ENCODE measurements at regions not wholly inside any gene's neighbourhood (a gene's known extent, or its start where the extent isn't known, plus 50 kb on each side); places are given as distances from the start of the nearest gene placed in this dataset.

DNA sequence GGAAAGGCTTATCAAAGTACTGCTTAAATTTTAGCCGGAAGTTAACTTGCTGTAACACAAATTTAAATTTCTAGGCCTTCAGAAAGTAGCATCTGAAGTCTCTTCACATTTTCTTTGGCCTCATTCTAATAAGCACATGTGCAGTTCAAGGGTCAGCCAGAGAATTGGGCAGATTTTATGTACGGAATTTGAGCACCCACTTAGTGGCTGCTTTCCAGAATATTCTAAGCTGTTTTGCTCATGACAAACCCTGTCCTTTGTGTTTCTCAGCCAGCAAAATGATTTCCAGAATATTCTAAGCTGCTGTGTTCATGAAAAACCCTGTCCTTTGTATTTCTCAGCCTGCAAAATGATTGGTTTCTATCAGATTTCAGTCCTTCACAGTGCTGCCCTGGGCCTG is 225.0 kb upstream of the DOK6 start:
- DNase-seq, result no peak
- peaks cover 0 to 2% (median 0%) of the 10 kb centered on the region in 5 donors for H3K27me3 Mint-ChIP-seq
- POLR2A ChIA-PET, result no interaction called here
- ATAC-seq, result no peak
- H3K4me3 Mint-ChIP-seq, result no peak overlapping the region
- no peaks in the 10 kb centered on the region for H3K36me3 Mint-ChIP-seq
- peaks cover 0 to 16% (median 5%) of the 10 kb centered on the region in 9 donors for H3K9me3 Mint-ChIP-seq
- no peak overlapping the region for H3K27ac Mint-ChIP-seq
- H3K4me1 Mint-ChIP-seq, result no peaks in the 10 kb centered on the region

DNA sequence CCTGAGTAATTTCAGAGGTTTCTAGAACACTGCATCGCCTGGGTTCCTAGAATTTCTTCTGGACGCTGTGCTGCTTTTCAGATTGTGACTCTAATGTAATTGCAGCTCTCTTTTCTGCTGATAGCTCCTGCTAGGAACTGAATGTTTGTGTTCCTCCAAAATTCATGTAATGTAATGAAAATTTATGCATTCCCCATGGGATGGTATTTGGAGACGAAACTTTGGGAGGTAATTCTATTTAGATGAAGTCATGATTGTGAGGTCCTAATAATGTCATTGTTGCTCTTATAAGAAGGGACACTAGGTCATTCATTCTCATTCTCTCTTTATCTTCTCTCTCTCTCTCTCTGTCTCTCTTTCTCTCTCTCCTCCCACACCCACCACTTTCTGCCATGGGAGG is 223.9 kb upstream of the DOK6 start:
- no peak for ATAC-seq
- POLR2A ChIA-PET, result no interaction called here
- Mint-ChIP-seq H3K27ac (no peak overlapping the region), H3K4me3 (no peak overlapping the region), H3K27me3 (no peaks in the 10 kb centered on the region), H3K9me3 (peaks cover 0 to 16% (median 5%) of the 10 kb centered on the region in 9 donors), H3K36me3 (no peaks in the 10 kb centered on the region), H3K4me1 (no peaks in the 10 kb centered on the region)
- no peak for DNase-seq

DNA sequence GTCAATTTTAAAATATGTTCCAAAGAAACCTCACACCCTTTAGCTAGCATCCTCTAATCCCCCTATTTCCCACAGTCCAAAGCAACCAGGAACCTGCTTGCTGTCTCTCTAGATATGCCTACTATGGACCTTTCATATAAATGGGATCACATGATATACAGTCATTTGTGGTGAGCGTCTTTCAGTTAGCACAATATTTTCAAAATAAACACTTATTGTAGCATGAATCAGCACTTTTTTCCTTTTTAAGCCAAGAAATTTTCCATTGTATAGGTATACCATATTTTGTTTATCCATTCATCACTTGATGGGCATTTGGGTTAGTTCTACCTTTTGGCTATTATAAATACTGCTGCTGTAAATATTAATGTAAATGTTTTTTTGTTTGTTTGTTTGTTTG is 223.0 kb upstream of the DOK6 start:
- Mint-ChIP-seq H3K36me3 (no peaks in the 10 kb centered on the region), H3K27ac (no peak overlapping the region), H3K27me3 (no peaks in the 10 kb centered on the region), H3K4me3 (no peak overlapping the region), H3K4me1 (no peaks in the 10 kb centered on the region), H3K9me3 (peaks cover 0 to 13% (median 2%) of the 10 kb centered on the region in 9 donors)
- no peak for ATAC-seq
- POLR2A ChIA-PET, result no interaction called here
- no peak for DNase-seq

DNA sequence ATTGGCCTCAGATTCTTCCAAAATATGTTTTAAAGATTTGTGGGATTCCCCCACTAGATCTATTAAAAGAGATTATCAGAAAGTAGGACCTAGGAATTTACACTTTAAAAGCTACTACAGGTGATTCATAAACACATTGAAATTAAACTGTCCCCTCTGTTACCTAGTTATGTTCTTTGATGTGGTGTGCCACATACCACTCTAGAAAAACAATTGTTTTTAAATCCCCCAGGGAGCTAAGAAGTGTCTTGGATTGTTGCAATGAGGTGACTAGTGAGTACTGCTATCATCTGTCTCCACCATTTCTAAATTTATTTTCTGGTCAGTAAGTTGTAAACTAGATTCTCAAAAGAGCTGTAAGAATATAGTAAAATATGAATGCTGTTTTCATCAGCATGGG is 214.5 kb upstream of the DOK6 start:
- Mint-ChIP-seq H3K4me3 (no peak overlapping the region), H3K27ac (no peak overlapping the region), H3K27me3 (peaks cover 0 to 3% (median 0%) of the 10 kb centered on the region in 5 donors), H3K36me3 (no peaks in the 10 kb centered on the region), H3K4me1 (no peaks in the 10 kb centered on the region), H3K9me3 (no peaks in the 10 kb centered on the region)
- ATAC-seq (no peak), DNase-seq (no peak)
- POLR2A ChIA-PET, result no interaction called here

DNA sequence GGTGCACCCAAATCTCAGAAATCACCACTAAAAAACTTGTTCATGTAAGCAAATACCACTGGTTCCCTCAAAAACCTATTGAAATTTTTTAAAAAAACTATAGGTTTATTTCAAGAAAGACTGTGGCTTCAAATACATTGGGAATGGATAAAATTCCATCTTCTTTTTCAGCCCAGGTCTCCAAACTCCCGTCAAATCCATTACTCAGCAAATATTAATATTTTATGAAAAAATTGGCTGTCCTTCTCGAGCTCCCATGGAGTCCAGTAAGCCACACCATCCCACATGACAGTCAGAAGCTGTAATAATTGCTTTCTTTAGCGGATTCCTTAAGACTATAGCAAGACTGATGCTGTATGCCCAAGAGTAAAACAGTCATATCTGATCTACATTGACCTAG is 204.4 kb upstream of the DOK6 start:
- Mint-ChIP-seq H3K4me3 (no peak overlapping the region), H3K27me3 (no peaks in the 10 kb centered on the region), H3K9me3 (no peaks in the 10 kb centered on the region), H3K27ac (no peak overlapping the region), H3K36me3 (no peaks in the 10 kb centered on the region), H3K4me1 (no peaks in the 10 kb centered on the region)
- POLR2A ChIA-PET, result no interaction called here
- ATAC-seq (no peak), DNase-seq (no peak)

DNA sequence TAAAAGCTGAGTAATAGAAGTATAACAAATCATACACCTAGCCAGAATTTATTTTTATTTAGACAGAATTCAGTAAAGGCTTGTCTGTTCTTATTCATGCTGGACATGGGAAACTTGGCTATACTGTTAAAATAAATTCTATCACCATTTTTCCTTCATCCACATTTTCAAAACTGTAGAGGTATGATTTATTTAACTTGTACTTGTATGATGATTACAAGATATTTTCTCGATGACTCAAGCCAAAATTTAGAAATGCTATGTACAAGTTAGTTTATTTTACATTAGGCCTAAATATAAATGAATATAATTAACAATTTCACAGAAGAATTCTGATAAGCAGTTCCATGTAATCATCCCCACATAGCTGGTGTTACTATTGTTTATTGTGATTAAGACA is 194.8 kb upstream of the DOK6 start:
- DNase-seq, result no peak
- ATAC-seq, result no peak
- Mint-ChIP-seq H3K4me1 (no peaks in the 10 kb centered on the region), H3K36me3 (no peaks in the 10 kb centered on the region), H3K27ac (no peak overlapping the region), H3K27me3 (peaks cover 0 to 4% (median 1%) of the 10 kb centered on the region in 5 donors), H3K4me3 (no peak overlapping the region), H3K9me3 (no peaks in the 10 kb centered on the region)
- POLR2A ChIA-PET, result no interaction called here

DNA sequence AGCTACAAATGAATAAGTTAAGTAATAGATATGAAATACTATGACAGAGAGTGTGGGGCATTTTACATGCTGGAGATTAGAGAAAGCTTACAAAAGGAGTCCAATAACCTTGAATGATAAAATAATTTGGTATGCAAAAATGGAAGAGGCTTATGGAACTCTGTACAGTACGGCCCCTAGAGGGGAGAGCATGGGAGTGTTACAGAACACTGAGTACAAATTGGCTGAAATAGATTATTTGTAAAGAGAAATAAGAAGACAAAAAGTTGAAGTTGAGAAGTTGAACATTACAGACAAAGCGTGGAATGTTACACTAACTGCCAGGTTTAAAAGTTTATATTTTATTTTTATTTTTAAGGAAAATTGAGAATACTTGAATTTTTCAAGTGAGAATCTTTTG is 192.1 kb upstream of the DOK6 start:
- no peaks in the 10 kb centered on the region for H3K27me3 Mint-ChIP-seq
- H3K4me1 Mint-ChIP-seq, result no peaks in the 10 kb centered on the region
- H3K27ac Mint-ChIP-seq, result no peak overlapping the region
- no peak for DNase-seq
- POLR2A ChIA-PET, result no interaction called here
- H3K9me3 Mint-ChIP-seq, result no peaks in the 10 kb centered on the region
- H3K36me3 Mint-ChIP-seq, result no peaks in the 10 kb centered on the region
- H3K4me3 Mint-ChIP-seq, result no peak overlapping the region
- ATAC-seq, result no peak

DNA sequence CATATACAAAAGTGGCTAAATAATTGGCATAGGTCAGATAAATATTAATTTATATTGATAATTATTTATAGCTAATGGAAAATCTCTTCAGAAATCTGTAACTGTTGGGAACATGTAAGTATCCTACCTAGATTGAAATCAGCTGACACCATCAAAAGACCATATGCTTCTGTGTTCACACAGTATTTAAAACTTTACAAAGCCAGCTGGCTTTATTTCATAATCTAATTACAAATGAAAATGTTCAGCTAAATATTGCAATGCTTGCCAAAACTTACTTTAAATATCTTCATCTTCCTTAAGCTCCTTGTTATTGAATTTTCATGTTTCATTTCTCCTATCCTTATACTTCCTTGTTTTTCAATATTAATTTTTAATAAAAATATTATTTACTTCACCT is 190.9 kb upstream of the DOK6 start:
- Mint-ChIP-seq H3K27me3 (no peaks in the 10 kb centered on the region), H3K4me3 (no peak overlapping the region), H3K4me1 (no peaks in the 10 kb centered on the region), H3K9me3 (no peaks in the 10 kb centered on the region), H3K27ac (no peak overlapping the region), H3K36me3 (no peaks in the 10 kb centered on the region)
- DNase-seq, result no peak
- POLR2A ChIA-PET, result no interaction called here
- ATAC-seq, result no peak

DNA sequence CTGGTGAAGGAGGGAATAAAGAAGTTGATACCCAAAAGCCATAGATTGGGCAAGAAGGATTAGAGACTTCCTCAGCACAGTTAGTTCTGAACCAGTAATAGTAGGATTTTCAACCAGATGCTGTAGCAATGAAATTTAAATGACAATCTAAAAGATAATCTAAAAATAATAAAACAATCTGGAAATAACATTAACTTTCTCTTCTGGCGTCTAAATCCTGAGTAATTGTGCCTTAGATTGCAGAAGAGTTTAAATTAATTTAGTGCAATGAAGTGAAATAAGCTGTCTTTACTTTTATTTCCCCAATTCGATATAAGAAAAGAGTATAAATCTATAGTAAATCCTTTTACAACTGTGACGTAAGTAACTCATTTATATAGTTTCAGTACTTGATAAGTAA is 186.8 kb upstream of the DOK6 start:
- Mint-ChIP-seq H3K9me3 (no peaks in the 10 kb centered on the region), H3K4me1 (no peaks in the 10 kb centered on the region), H3K36me3 (no peaks in the 10 kb centered on the region), H3K4me3 (no peak overlapping the region), H3K27ac (no peak overlapping the region), H3K27me3 (no peaks in the 10 kb centered on the region)
- ATAC-seq (no peak), DNase-seq (no peak)
- POLR2A ChIA-PET, result no interaction called here

DNA sequence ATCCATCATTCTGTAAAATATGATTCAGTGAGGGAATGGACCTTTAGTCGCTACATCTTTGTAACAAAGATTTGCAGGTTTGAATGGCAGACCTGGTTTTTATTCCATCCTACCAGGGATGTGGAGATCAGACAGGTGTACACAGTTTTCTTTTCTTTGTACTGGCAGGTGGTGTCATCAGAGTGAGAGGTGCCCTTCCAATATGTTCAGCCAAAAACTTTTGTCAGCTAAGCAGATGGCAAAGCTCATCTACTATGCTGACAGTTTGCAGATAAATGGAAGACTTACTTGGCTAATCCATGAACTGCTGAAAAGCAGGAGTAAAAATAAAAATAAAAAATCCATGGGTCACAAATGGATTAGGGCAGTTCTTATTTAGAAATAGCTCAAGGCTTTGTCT is 185.5 kb upstream of the DOK6 start:
- Mint-ChIP-seq H3K4me1 (no peaks in the 10 kb centered on the region), H3K4me3 (no peak overlapping the region), H3K36me3 (no peaks in the 10 kb centered on the region), H3K27me3 (no peaks in the 10 kb centered on the region), H3K9me3 (no peaks in the 10 kb centered on the region), H3K27ac (no peak overlapping the region)
- POLR2A ChIA-PET, result no interaction called here
- ATAC-seq (no peak), DNase-seq (no peak)

DNA sequence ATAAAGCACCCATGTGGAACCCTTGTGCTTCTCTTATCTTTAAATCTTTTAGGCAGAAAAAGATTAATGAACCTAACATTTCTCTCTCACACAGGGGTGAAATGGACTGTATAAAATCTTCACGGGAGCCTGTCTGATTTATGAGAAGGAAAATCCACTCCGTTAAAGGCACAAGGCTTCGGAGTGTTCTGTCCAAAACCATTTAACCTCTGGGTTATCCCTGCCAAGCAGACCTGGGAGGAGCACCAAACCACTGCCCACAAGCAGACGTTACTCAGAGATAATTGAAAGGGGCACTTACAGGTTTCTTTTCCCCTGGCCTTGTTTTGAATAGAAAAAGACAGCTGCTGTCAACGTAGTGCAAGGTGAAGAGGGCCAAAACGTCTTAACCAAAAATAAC is 184.4 kb upstream of the DOK6 start:
- no peaks in the 10 kb centered on the region for H3K4me1 Mint-ChIP-seq
- ATAC-seq (no peak), DNase-seq (no peak)
- POLR2A ChIA-PET, result no interaction called here
- H3K4me3 Mint-ChIP-seq, result no peak overlapping the region
- no peaks in the 10 kb centered on the region for H3K36me3 Mint-ChIP-seq
- H3K27ac Mint-ChIP-seq, result no peak overlapping the region
- H3K27me3 Mint-ChIP-seq, result no peaks in the 10 kb centered on the region
- no peaks in the 10 kb centered on the region for H3K9me3 Mint-ChIP-seq

DNA sequence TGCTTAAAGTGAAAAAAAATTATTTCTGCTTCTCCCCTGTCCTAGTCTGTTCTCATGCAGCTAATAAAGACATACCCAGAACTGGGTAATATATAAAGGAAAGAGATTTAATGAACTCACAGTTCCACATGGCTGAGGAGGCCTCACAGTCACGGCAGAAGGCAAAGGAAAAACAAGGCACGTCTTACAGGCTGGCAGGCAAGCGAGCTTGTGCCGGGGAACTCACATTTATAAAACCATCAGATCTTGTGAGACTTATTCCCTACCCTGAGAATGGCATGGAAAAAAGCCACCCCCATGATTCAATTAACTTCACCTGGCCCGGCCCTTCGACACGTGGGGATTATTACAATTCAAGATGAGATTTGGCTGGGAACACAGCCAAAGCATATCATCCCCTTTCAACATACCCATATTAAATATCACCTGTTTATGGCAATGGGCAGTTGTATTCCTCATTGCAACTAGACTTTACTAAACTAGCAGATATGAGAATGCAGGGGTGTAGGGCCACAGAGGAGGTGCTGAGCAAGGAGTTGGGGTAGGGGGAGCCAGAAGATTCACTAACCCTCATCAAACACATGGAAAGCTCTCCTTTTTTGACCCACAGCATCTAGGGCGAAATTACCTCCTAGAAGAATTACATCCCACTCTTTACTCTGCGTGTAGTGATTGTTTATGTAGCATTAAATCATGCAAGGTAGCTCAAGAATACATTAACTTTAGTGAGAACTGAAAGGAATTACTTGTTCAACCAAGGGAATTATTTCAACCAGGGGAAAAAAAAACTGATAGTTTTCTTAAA is 183.3 kb upstream of the DOK6 start:
- ATAC-seq (no peak), DNase-seq (no peak)
- Mint-ChIP-seq H3K9me3 (no peaks in the 10 kb centered on the region), H3K4me3 (no peak overlapping the region), H3K27ac (no peak overlapping the region), H3K4me1 (no peaks in the 10 kb centered on the region), H3K36me3 (no peaks in the 10 kb centered on the region), H3K27me3 (no peaks in the 10 kb centered on the region)
- POLR2A ChIA-PET, result no interaction called here

DNA sequence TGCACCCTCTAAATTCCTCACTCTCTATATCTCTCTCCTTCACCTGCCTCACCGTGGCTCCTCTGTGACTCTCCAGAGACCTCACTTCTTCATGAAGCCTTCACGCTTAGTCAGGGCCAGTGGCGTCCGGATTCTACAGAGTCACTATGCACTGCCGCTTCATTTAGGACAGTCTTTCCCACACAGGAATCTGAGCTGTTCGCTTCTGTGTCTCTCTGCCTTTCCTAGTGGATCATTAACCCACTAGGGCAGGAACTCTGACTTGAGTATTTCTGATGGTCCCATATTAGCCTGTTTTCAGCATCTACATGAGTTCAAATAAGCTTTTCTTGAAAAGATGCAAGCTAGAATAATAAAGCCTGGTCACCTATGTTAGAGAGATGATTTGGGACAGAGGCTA is 180.2 kb upstream of the DOK6 start:
- no peaks in the 10 kb centered on the region for H3K27me3 Mint-ChIP-seq
- DNase-seq, result no peak
- ATAC-seq, result no peak
- H3K9me3 Mint-ChIP-seq, result no peaks in the 10 kb centered on the region
- POLR2A ChIA-PET, result no interaction called here
- no peaks in the 10 kb centered on the region for H3K4me1 Mint-ChIP-seq
- no peaks in the 10 kb centered on the region for H3K36me3 Mint-ChIP-seq
- H3K4me3 Mint-ChIP-seq, result no peak overlapping the region
- H3K27ac Mint-ChIP-seq, result no peak overlapping the region

DNA sequence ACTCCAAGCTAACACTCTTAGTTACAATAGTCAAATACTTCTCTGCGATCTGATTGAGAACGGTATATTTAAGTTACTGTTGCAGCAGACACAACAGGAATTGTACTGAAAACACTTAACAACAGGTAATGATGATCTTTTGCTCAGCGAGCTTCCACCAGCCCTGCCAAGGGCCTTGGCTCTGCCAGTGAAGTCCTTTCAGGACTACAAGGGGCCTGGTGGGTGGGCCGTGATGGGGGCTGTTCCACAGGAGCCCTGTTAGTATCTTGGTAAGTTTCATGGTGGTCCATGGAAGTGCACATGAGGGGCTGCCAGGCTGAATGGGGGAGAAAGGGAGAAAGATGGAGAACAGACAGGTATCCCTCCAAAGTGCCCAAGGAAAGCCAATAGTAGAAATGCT is 178.6 kb upstream of the DOK6 start:
- ATAC-seq, result no peak
- Mint-ChIP-seq H3K4me1 (no peaks in the 10 kb centered on the region), H3K9me3 (no peaks in the 10 kb centered on the region), H3K27ac (no peak overlapping the region), H3K4me3 (no peak overlapping the region), H3K36me3 (no peaks in the 10 kb centered on the region), H3K27me3 (no peaks in the 10 kb centered on the region)
- DNase-seq, result no peak
- POLR2A ChIA-PET, result no interaction called here

Data from naive thymus-derived CD8-positive, alpha-beta T cell (primary cell).